HepG2 (cell line): ENCODE measurements at regions not wholly inside any gene's neighbourhood (a gene's known extent, or its start where the extent isn't known, plus 50 kb on each side); places are given as distances from the start of the nearest gene placed in this dataset.

Experiments used
- HNRNPK ChIP-seq: fragments of 200-400 bp; formaldehyde crosslinking; IDR thresholded peaks from 2 replicates; pipeline ENCODE4 v1.6.1; 2018; ENCODE audit warnings: low read length, low read depth, moderate library complexity, mild to moderate bottlenecking; ENCODE audit not compliant: poor library complexity, severe bottlenecking
- KMT2B ChIP-seq: IDR thresholded peaks from 2 replicates; pipeline ENCODE4 v1.6.1; 2016; ENCODE audit warnings: missing genetic modification reagents, missing compliant biosample characterization
- PAF1 ChIP-seq: IDR thresholded peaks from 2 replicates; pipeline ENCODE4 v1.6.1; 2016; ENCODE audit warnings: missing genetic modification reagents, missing compliant biosample characterization
- SAFB2 ChIP-seq: sonication (generic); formaldehyde crosslinking; IDR thresholded peaks from 2 replicates; pipeline ENCODE4 v1.5.1; 2020; ENCODE audit warnings: missing genetic modification reagents, low read depth, mild to moderate bottlenecking, borderline replicate concordance
- SALL1 ChIP-seq: sonication (generic); formaldehyde crosslinking; IDR thresholded peaks from 2 replicates; pipeline ENCODE4 v1.8.0; 2022; ENCODE audit warnings: mild to moderate bottlenecking, missing genetic modification reagents
- SMYD3 ChIP-seq: sonication (generic); formaldehyde crosslinking; IDR thresholded peaks from 2 replicates; pipeline ENCODE4 v1.8.1; 2023; ENCODE audit warnings: mild to moderate bottlenecking, missing genetic modification reagents
- TOPORS ChIP-seq: sonication (generic); formaldehyde crosslinking; IDR thresholded peaks from 2 replicates; pipeline ENCODE4 v1.8.0; 2023; ENCODE audit warnings: mild to moderate bottlenecking, missing genetic modification reagents
- ZNF124 ChIP-seq: sonication (generic); formaldehyde crosslinking; IDR thresholded peaks from 2 replicates; pipeline ENCODE4 v1.4.0; 2020; ENCODE audit warnings: missing genetic modification reagents
- ZNF615 ChIP-seq: sonication (generic); formaldehyde crosslinking; IDR thresholded peaks from 2 replicates; pipeline ENCODE4 v1.5.0; 2020; ENCODE audit warnings: mild to moderate bottlenecking, missing genetic modification reagents, borderline replicate concordance
- ZNF761 ChIP-seq: sonication (generic); formaldehyde crosslinking; conservative IDR thresholded peaks from 2 replicates; pipeline ENCODE4 v1.4.0; 2020; ENCODE audit warnings: mild to moderate bottlenecking, missing genetic modification reagents
- ZSCAN30 ChIP-seq: sonication (generic); formaldehyde crosslinking; IDR thresholded peaks from 2 replicates; pipeline ENCODE4 v1.5.0; 2020; ENCODE audit warnings: mild to moderate bottlenecking, missing genetic modification reagents
- TF ChIP-seq, protein P1 (sequence below): sonication (generic); formaldehyde crosslinking; IDR thresholded peaks from 2 replicates; pipeline ENCODE4 v1.4.0; 2020; ENCODE audit warnings: missing genetic modification reagents, borderline replicate concordance
- TF ChIP-seq, protein P2 (sequence below): IDR thresholded peaks from 2 replicates; pipeline ENCODE4 v1.6.1; 2016; ENCODE audit warnings: control low read depth
- TF ChIP-seq, protein P3 (sequence below): sonication (generic); formaldehyde crosslinking; IDR thresholded peaks from 2 replicates; pipeline ENCODE4 v1.4.0; 2020; ENCODE audit warnings: missing genetic modification reagents
- TF ChIP-seq, protein P4 (sequence below): sonication (generic); formaldehyde crosslinking; IDR thresholded peaks from 2 replicates; pipeline ENCODE4 v1.9.0; 2021; ENCODE audit warnings: missing genetic modification reagents, borderline replicate concordance
- TF ChIP-seq, protein P5 (sequence below): sonication (generic); formaldehyde crosslinking; IDR thresholded peaks from 2 replicates; pipeline ENCODE4 v1.5.0; 2020; ENCODE audit warnings: missing genetic modification reagents

DNA sequence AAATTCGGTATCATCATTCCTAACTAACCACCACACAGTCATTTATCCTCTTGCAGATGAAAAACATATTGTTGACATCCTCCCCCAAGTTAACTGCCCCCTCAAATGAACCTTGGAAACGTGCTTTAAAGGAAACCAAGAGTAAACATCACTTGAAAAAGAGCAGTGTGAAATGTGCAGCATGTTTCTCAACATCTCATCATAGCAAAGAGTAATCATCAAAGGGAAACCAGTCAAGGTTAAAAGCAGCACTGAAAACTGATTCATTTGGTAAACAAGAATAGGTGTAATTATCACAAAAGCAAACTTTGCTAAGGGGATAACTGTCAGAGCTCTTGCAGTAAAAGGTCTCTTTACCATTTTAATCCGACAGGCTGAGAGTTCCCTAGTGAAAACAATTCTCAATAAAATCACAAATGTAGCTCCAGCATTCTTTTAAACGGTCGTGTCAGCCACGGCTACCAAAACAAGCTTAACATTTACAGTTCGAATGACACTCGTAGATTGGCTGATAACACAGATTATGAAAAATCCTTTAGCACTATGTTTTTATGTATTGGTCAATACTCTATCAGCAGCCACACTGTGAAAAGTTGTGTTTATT, 461.0 kb downstream of the GBE1 start (continued):
- TF ChIP-seq, protein P1, sequence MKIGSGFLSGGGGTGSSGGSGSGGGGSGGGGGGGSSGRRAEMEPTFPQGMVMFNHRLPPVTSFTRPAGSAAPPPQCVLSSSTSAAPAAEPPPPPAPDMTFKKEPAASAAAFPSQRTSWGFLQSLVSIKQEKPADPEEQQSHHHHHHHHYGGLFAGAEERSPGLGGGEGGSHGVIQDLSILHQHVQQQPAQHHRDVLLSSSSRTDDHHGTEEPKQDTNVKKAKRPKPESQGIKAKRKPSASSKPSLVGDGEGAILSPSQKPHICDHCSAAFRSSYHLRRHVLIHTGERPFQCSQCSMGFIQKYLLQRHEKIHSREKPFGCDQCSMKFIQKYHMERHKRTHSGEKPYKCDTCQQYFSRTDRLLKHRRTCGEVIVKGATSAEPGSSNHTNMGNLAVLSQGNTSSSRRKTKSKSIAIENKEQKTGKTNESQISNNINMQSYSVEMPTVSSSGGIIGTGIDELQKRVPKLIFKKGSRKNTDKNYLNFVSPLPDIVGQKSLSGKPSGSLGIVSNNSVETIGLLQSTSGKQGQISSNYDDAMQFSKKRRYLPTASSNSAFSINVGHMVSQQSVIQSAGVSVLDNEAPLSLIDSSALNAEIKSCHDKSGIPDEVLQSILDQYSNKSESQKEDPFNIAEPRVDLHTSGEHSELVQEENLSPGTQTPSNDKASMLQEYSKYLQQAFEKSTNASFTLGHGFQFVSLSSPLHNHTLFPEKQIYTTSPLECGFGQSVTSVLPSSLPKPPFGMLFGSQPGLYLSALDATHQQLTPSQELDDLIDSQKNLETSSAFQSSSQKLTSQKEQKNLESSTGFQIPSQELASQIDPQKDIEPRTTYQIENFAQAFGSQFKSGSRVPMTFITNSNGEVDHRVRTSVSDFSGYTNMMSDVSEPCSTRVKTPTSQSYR (CRISPR knock-in tag): peak; percentile 84; the same call in 1 of the 2 replicates
- peak; percentile 93 for TF ChIP-seq ZSCAN30 (CRISPR knock-in tag)
- peak; percentile 94; the same call in 1 of the 2 replicates for TF ChIP-seq SMYD3 (CRISPR knock-in tag)
- TF ChIP-seq SAFB2 (CRISPR knock-in tag): no peak
- TF ChIP-seq TOPORS: 0 out of 2 replicates have a peak, but pooled peaks have one; percentile 62
- TF ChIP-seq ZNF615 (CRISPR knock-in tag): peak; percentile 82; the same call in 1 of the 2 replicates
- TF ChIP-seq, protein P2, sequence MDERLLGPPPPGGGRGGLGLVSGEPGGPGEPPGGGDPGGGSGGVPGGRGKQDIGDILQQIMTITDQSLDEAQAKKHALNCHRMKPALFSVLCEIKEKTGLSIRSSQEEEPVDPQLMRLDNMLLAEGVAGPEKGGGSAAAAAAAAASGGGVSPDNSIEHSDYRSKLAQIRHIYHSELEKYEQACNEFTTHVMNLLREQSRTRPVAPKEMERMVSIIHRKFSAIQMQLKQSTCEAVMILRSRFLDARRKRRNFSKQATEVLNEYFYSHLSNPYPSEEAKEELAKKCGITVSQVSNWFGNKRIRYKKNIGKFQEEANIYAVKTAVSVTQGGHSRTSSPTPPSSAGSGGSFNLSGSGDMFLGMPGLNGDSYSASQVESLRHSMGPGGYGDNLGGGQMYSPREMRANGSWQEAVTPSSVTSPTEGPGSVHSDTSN (CRISPR knock-in tag): peak; percentile 73; the same call in 1 of the 2 replicates
- peak; percentile 90; the same call in 1 of the 2 replicates for TF ChIP-seq SALL1 (CRISPR knock-in tag)
- peak; percentile 52 for TF ChIP-seq KMT2B (CRISPR knock-in tag)
- 0 out of 2 replicates have a peak, but pooled peaks have one; percentile 44 for TF ChIP-seq ZNF761 (CRISPR knock-in tag)
- no peak for TF ChIP-seq PAF1 (CRISPR knock-in tag)
- TF ChIP-seq, protein P3, sequence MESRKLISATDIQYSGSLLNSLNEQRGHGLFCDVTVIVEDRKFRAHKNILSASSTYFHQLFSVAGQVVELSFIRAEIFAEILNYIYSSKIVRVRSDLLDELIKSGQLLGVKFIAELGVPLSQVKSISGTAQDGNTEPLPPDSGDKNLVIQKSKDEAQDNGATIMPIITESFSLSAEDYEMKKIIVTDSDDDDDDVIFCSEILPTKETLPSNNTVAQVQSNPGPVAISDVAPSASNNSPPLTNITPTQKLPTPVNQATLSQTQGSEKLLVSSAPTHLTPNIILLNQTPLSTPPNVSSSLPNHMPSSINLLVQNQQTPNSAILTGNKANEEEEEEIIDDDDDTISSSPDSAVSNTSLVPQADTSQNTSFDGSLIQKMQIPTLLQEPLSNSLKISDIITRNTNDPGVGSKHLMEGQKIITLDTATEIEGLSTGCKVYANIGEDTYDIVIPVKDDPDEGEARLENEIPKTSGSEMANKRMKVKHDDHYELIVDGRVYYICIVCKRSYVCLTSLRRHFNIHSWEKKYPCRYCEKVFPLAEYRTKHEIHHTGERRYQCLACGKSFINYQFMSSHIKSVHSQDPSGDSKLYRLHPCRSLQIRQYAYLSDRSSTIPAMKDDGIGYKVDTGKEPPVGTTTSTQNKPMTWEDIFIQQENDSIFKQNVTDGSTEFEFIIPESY (CRISPR knock-in tag): no peak
- TF ChIP-seq, protein P4, sequence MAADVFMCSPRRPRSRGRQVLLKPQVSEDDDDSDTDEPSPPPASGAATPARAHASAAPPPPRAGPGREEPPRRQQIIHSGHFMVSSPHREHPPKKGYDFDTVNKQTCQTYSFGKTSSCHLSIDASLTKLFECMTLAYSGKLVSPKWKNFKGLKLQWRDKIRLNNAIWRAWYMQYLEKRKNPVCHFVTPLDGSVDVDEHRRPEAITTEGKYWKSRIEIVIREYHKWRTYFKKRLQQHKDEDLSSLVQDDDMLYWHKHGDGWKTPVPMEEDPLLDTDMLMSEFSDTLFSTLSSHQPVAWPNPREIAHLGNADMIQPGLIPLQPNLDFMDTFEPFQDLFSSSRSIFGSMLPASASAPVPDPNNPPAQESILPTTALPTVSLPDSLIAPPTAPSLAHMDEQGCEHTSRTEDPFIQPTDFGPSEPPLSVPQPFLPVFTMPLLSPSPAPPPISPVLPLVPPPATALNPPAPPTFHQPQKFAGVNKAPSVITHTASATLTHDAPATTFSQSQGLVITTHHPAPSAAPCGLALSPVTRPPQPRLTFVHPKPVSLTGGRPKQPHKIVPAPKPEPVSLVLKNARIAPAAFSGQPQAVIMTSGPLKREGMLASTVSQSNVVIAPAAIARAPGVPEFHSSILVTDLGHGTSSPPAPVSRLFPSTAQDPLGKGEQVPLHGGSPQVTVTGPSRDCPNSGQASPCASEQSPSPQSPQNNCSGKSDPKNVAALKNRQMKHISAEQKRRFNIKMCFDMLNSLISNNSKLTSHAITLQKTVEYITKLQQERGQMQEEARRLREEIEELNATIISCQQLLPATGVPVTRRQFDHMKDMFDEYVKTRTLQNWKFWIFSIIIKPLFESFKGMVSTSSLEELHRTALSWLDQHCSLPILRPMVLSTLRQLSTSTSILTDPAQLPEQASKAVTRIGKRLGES: peak; percentile 69; the same call in 1 of the 2 replicates
- no peak for TF ChIP-seq HNRNPK
- TF ChIP-seq, protein P5, sequence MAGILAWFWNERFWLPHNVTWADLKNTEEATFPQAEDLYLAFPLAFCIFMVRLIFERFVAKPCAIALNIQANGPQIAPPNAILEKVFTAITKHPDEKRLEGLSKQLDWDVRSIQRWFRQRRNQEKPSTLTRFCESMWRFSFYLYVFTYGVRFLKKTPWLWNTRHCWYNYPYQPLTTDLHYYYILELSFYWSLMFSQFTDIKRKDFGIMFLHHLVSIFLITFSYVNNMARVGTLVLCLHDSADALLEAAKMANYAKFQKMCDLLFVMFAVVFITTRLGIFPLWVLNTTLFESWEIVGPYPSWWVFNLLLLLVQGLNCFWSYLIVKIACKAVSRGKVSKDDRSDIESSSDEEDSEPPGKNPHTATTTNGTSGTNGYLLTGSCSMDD (CRISPR knock-in tag): no peak
- peak; percentile 71 for TF ChIP-seq ZNF124 (CRISPR knock-in tag)
